ENCODE measurements at regions not wholly inside any gene's neighbourhood (a gene's known extent, or its start where the extent isn't known, plus 50 kb on each side); places are given as distances from the start of the nearest gene placed in this dataset.
A peak's percentile ranks its signal among the peaks of the same experiment; 100 is the strongest.

GRCh38 chr10:61063034-61063433 is 119.0 kb upstream of the RHOBTB1 start:
- H3K27me3 ChIP-seq (ENCODE audit: control insufficient read depth in 4 of 4, insufficient read depth in 4 of 4, low read length in 3 of 4), result no peaks in the 10 kb centered on the region
- no peaks in the 10 kb centered on the region for H3K36me3 ChIP-seq (ENCODE audit: control insufficient read depth in 4 of 4, insufficient read depth in 3 of 4, low read depth in 1 of 4, low read length in 3 of 4)
- WGBS, result 21% methylated on average over 3 of the region's 3 CpGs
- TF ChIP-seq GABPA (IDR thresholded peaks at IDR 0.05 in 1 of 2, conservative IDR thresholded peaks at IDR 0.05 in 1 of 2) (no peak), EGR1 (IDR thresholded peaks at IDR 0.05; ENCODE audit: low read depth in 2 of 2) (no peak), RAD21 (IDR thresholded peaks at IDR 0.05) (peak; percentile 39 to 50), FOXA1 (IDR thresholded peaks at IDR 0.05) (peak; percentile 67), HNF4G (IDR thresholded peaks at IDR 0.05) (no peak), SP1 (IDR thresholded peaks at IDR 0.05) (peak; percentile 30), MAX (IDR thresholded peaks at IDR 0.05) (peak; percentile 12), TAF1 (conservative IDR thresholded peaks at IDR 0.05) (no peak), YY1 (IDR thresholded peaks at IDR 0.05) (peak; percentile 64), RXRA (IDR thresholded peaks at IDR 0.05) (peak; percentile 58 to 73), FOXA2 (IDR thresholded peaks at IDR 0.05) (peak; percentile 78), HNF4A (conservative IDR thresholded peaks at IDR 0.05) (peak; percentile 48 to 56), CTCF (IDR thresholded peaks at IDR 0.05; ENCODE audit: low read depth, low read length, missing input control) (peak; percentile 8), NR2F2 (IDR thresholded peaks at IDR 0.05) (peak; percentile 10), ZBTB33 (IDR thresholded peaks at IDR 0.05) (peak; percentile 44), JUND (IDR thresholded peaks at IDR 0.05) (peak; percentile 52 to 60)
- TF ChIP-seq, protein P1, sequence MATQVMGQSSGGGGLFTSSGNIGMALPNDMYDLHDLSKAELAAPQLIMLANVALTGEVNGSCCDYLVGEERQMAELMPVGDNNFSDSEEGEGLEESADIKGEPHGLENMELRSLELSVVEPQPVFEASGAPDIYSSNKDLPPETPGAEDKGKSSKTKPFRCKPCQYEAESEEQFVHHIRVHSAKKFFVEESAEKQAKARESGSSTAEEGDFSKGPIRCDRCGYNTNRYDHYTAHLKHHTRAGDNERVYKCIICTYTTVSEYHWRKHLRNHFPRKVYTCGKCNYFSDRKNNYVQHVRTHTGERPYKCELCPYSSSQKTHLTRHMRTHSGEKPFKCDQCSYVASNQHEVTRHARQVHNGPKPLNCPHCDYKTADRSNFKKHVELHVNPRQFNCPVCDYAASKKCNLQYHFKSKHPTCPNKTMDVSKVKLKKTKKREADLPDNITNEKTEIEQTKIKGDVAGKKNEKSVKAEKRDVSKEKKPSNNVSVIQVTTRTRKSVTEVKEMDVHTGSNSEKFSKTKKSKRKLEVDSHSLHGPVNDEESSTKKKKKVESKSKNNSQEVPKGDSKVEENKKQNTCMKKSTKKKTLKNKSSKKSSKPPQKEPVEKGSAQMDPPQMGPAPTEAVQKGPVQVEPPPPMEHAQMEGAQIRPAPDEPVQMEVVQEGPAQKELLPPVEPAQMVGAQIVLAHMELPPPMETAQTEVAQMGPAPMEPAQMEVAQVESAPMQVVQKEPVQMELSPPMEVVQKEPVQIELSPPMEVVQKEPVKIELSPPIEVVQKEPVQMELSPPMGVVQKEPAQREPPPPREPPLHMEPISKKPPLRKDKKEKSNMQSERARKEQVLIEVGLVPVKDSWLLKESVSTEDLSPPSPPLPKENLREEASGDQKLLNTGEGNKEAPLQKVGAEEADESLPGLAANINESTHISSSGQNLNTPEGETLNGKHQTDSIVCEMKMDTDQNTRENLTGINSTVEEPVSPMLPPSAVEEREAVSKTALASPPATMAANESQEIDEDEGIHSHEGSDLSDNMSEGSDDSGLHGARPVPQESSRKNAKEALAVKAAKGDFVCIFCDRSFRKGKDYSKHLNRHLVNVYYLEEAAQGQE (IDR thresholded peaks at IDR 0.05), result no peak
- TF ChIP-seq, protein P2, sequence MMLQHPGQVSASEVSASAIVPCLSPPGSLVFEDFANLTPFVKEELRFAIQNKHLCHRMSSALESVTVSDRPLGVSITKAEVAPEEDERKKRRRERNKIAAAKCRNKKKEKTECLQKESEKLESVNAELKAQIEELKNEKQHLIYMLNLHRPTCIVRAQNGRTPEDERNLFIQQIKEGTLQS (IDR thresholded peaks at IDR 0.05), result no peak
- H3K9me3 ChIP-seq (ENCODE audit: control insufficient read depth in 4 of 4, low read length in 3 of 4), result no peaks in the 10 kb centered on the region
- no peak for DNase-seq (ENCODE audit: low spot score)
- no peak overlapping the region for H3K27ac ChIP-seq (ENCODE audit: low read depth in 1 of 2, low read length in 2 of 2)
- H3K4me3 ChIP-seq (ENCODE audit: low read depth in 1 of 3, low read length in 3 of 3), result no peak overlapping the region
- H3K9ac ChIP-seq (ENCODE audit: low read depth in 1 of 2, low read length in 2 of 2), result no peak overlapping the region
- H3K4me1 ChIP-seq (ENCODE audit: control insufficient read depth in 4 of 4, insufficient read depth in 4 of 4, low read length in 3 of 4), result peaks cover 4 to 23% (median 11%) of the 10 kb centered on the region in 4 donors

All from liver (tissue), 8 donors.